HCT116 (cell line): ENCODE measurements at regions not wholly inside any gene's neighbourhood (a gene's known extent, or its start where the extent isn't known, plus 50 kb on each side); places are given as distances from the start of the nearest gene placed in this dataset.

Experiments used
- CBX3 ChIP-seq: IDR thresholded peaks from 2 replicates; pipeline ENCODE4 v1.6.1; 2012; ENCODE audit warnings: low read depth
- EZH2 ChIP-seq: fragments of 200-600 bp; sonication (generic); IDR thresholded peaks from 2 replicates; pipeline ENCODE4 v1.6.1; 2017; ENCODE audit warnings: antibody characterized with exemption, mixed run types
- EZH2phosphoT487 ChIP-seq: fragments of 200-600 bp; IDR thresholded peaks from 2 replicates; pipeline ENCODE4 v1.6.1; 2018; ENCODE audit warnings: antibody characterized with exemption, borderline replicate concordance
- POLR2A ChIP-seq: IDR thresholded peaks from 2 replicates; pipeline ENCODE4 v1.7.0; 2011; ENCODE audit warnings: borderline replicate concordance; ENCODE audit not compliant: insufficient read depth, insufficient read length; ENCODE audit errors: extremely low read depth
- POLR2AphosphoS5 ChIP-seq: IDR thresholded peaks from 2 replicates; pipeline ENCODE4 v1.6.1; 2011; ENCODE audit warnings: mild to moderate bottlenecking, low read depth, low read length, moderate library complexity
- RAD21 ChIP-seq: IDR thresholded peaks from 2 replicates; pipeline ENCODE4 v1.6.1; 2012; ENCODE audit warnings: low read depth, mild to moderate bottlenecking
- SIN3A ChIP-seq: IDR thresholded peaks from 2 replicates; pipeline ENCODE4 v1.6.1; 2012; ENCODE audit warnings: low read depth
- TCF7L2 ChIP-seq: IDR thresholded peaks from 2 replicates; pipeline ENCODE4 v1.7.0; 2011; ENCODE audit warnings: borderline replicate concordance, inconsistent platforms; ENCODE audit not compliant: insufficient read depth, insufficient read length; ENCODE audit errors: extremely low read depth
- ZNF274 ChIP-seq: fragments of 200-500 bp; sonication (Bioruptor generic); IDR thresholded peaks from 2 replicates; pipeline ENCODE4 v1.6.1; 2014; ENCODE audit warnings: mild to moderate bottlenecking, low read depth, low read length, inconsistent platforms
- TF ChIP-seq, protein P1 (sequence below), 3 experiments: fragments of 200-600 bp in 1 of 3; sonication (generic) in 1 of 3; IDR thresholded peaks in 2 of 3; conservative IDR thresholded peaks in 1 of 3; 2 replicates each; pipeline ENCODE4 v1.5.1; 2012 to 2017; ENCODE audit warnings: low read depth in 2 of 3, low read length in 2 of 3, antibody characterized with exemption in 1 of 3, borderline replicate concordance in 1 of 3, control low read depth in 1 of 3, mild to moderate bottlenecking in 1 of 3, mixed read lengths in 1 of 3, mixed run types in 1 of 3, moderate library complexity in 1 of 3; ENCODE audit not compliant: insufficient read depth in 1 of 3
- TF ChIP-seq, protein P2 (sequence below): IDR thresholded peaks from 2 replicates; pipeline ENCODE4 v1.6.1; 2011; ENCODE audit warnings: mild to moderate bottlenecking, low read length, moderate library complexity; ENCODE audit not compliant: insufficient replicate concordance; ENCODE audit errors: extremely low read depth

DNA sequence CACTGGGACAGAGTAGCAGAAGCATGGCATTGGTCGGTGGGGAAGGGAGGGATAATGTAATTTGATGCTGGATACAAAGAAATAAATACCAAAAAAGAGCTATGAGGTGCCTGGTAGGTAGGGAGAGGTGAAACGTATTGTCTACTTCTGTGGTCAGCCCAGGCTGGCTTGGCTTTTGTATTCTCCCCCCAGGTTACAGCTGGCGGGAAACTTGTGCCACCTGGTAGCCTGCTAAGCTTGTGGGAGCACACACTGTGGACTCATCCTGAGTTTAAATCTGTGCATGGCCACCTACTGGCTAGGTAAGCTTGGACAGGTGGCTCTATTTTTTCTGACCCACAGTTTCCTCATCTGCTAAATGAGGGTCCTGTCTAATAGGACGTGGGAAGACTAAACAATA, 165.2 kb upstream of the E2F8 start:
- TF ChIP-seq POLR2A (no peak), ZNF274 (no peak), TCF7L2 (no peak), POLR2AphosphoS5 (no peak), SIN3A (no peak), RAD21 (no peak), CBX3 (no peak), EZH2 (no peak), EZH2phosphoT487 (no peak)
- TF ChIP-seq, protein P1, sequence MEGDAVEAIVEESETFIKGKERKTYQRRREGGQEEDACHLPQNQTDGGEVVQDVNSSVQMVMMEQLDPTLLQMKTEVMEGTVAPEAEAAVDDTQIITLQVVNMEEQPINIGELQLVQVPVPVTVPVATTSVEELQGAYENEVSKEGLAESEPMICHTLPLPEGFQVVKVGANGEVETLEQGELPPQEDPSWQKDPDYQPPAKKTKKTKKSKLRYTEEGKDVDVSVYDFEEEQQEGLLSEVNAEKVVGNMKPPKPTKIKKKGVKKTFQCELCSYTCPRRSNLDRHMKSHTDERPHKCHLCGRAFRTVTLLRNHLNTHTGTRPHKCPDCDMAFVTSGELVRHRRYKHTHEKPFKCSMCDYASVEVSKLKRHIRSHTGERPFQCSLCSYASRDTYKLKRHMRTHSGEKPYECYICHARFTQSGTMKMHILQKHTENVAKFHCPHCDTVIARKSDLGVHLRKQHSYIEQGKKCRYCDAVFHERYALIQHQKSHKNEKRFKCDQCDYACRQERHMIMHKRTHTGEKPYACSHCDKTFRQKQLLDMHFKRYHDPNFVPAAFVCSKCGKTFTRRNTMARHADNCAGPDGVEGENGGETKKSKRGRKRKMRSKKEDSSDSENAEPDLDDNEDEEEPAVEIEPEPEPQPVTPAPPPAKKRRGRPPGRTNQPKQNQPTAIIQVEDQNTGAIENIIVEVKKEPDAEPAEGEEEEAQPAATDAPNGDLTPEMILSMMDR (IDR thresholded peaks at IDR 0.05 in 2 of 3, conservative IDR thresholded peaks at IDR 0.05 in 1 of 3; ENCODE audit: borderline replicate concordance in 1 of 3, insufficient read depth in 1 of 3, low read depth in 2 of 3, low read length in 2 of 3) = peak in 1 of 3 experiments; percentile 14; a peak in 2 of 6 replicates
- TF ChIP-seq, protein P2, sequence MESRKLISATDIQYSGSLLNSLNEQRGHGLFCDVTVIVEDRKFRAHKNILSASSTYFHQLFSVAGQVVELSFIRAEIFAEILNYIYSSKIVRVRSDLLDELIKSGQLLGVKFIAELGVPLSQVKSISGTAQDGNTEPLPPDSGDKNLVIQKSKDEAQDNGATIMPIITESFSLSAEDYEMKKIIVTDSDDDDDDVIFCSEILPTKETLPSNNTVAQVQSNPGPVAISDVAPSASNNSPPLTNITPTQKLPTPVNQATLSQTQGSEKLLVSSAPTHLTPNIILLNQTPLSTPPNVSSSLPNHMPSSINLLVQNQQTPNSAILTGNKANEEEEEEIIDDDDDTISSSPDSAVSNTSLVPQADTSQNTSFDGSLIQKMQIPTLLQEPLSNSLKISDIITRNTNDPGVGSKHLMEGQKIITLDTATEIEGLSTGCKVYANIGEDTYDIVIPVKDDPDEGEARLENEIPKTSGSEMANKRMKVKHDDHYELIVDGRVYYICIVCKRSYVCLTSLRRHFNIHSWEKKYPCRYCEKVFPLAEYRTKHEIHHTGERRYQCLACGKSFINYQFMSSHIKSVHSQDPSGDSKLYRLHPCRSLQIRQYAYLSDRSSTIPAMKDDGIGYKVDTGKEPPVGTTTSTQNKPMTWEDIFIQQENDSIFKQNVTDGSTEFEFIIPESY = no peak
